ENCODE measurements at regions not wholly inside any gene's neighbourhood (a gene's known extent, or its start where the extent isn't known, plus 50 kb on each side); places are given as distances from the start of the nearest gene placed in this dataset.

DNA sequence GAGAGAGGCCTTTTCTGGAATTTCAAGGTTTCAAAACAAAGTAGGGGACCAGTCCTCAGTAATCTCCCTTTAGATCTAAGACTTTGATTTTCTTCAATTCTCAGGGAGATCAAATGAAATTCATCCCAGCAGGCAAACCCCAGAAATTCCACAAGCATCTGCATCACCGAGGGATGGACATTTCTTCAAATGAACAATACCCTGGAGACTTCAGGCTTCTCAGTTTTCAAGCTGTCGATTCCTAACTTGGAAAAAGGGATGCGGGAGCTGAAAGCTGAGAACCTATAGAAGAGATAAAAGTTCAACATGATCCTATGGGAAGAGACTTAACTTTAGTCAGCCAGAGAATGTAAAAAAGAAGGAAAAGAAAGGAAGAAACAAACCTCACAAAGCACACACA lies 296.9 kb upstream of the CDH5 start:
- no peaks in the 10 kb centered on the region for H3K36me3 Mint-ChIP-seq (ENCODE audit: low read depth)
- H3K4me3 ChIP-seq (ENCODE audit: low read length) = no peak overlapping the region
- no peaks in the 10 kb centered on the region for H3K4me1 ChIP-seq (ENCODE audit: control insufficient read depth, insufficient read depth, low read length)
- peaks cover 8% of the 10 kb centered on the region for H3K9me3 ChIP-seq (ENCODE audit: control insufficient read depth, low read length)
- peaks cover 4% of the 10 kb centered on the region for H3K4me1 Mint-ChIP-seq
- H3K27ac ChIP-seq (ENCODE audit: low read depth, low read length) = no peak overlapping the region
- peaks cover 2% of the 10 kb centered on the region for H3K27me3 Mint-ChIP-seq (ENCODE audit: insufficient read depth)
- no peaks in the 10 kb centered on the region for H3K36me3 ChIP-seq (ENCODE audit: control insufficient read depth, insufficient read depth, low read length)
- H3K9me3 Mint-ChIP-seq = no peaks in the 10 kb centered on the region
- H3K4me3 Mint-ChIP-seq = no peak overlapping the region
- 87% methylated on average over 3 of the region's 3 CpGs; no CpG with 5 or more reads in 1 of the 2 experiments for WGBS, 2 experiments (ENCODE audit: insufficient coverage in 1 of 2, insufficient read length in 1 of 2)
- no peaks in the 10 kb centered on the region for H3K27me3 ChIP-seq (ENCODE audit: control insufficient read depth, insufficient read depth, low read length, poor library complexity, severe bottlenecking)
- no peak for TF ChIP-seq CTCF (conservative IDR thresholded peaks at IDR 0.05)
- DNase-seq = no peak
- no peak overlapping the region for H3K9ac ChIP-seq (ENCODE audit: extremely low read depth, low read length, poor library complexity, severe bottlenecking)
- no peak overlapping the region for H3K27ac Mint-ChIP-seq

DNA sequence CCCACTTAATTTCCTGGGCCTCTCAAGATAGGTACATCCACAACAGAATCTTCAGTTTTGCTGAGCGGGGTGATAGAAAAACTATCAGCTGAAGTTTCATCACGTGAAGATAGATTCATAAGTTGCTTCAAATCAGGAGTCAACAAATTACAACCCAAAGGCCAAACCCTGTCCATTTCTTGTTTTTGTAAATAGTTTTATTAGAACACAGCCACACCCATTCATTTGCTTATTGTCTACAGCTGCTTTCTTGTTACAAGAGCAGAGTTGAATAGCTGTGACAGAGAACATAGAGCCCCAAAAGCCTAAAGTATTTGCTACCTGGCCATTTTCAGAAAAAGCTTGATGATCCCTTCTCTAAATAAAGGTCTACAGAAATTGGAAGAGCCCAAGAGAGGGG lies 300.1 kb upstream of the CDH5 start:
- no peak overlapping the region for H3K4me3 Mint-ChIP-seq
- H3K9me3 ChIP-seq (ENCODE audit: control insufficient read depth, low read length) = no peaks in the 10 kb centered on the region
- peaks cover 6% of the 10 kb centered on the region for H3K4me1 Mint-ChIP-seq
- no peak for TF ChIP-seq CTCF (conservative IDR thresholded peaks at IDR 0.05)
- H3K36me3 ChIP-seq (ENCODE audit: control insufficient read depth, insufficient read depth, low read length) = no peaks in the 10 kb centered on the region
- 94% methylated on average over 2 of the region's 2 CpGs; no CpG with 5 or more reads in 1 of the 2 experiments for WGBS, 2 experiments (ENCODE audit: insufficient coverage in 1 of 2, insufficient read length in 1 of 2)
- no peak overlapping the region for H3K27ac ChIP-seq (ENCODE audit: low read depth, low read length)
- no peaks in the 10 kb centered on the region for H3K27me3 ChIP-seq (ENCODE audit: control insufficient read depth, insufficient read depth, low read length, poor library complexity, severe bottlenecking)
- H3K27ac Mint-ChIP-seq = no peak overlapping the region
- no peak overlapping the region for H3K9ac ChIP-seq (ENCODE audit: extremely low read depth, low read length, poor library complexity, severe bottlenecking)
- peaks cover 2% of the 10 kb centered on the region for H3K27me3 Mint-ChIP-seq (ENCODE audit: insufficient read depth)
- H3K4me3 ChIP-seq (ENCODE audit: low read length) = no peak overlapping the region
- no peaks in the 10 kb centered on the region for H3K9me3 Mint-ChIP-seq
- no peaks in the 10 kb centered on the region for H3K36me3 Mint-ChIP-seq (ENCODE audit: low read depth)
- H3K4me1 ChIP-seq (ENCODE audit: control insufficient read depth, insufficient read depth, low read length) = no peaks in the 10 kb centered on the region
- DNase-seq = no peak

DNA sequence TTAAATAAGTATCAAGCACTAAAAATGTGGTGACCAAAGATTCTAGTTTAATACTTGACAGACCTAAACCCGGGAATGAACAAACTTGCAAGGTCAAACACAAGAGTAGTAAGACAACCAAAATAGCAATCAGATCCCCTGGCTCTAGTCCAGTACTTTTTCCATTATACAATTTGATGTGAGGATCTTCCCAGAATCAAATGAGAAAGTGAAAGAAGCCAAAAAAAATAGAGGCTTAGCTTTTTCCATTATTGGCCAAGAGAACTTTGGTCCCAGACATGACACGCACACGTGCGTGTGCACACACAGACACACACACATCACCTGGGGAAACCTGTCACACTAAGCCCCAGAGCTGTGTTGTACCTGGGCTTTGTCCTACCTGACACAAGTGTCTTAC lies 300.6 kb upstream of the CDH5 start:
- Histone ChIP-seq H3K27ac (ENCODE audit: low read depth, low read length) (no peak overlapping the region), H3K4me3 (ENCODE audit: low read length) (no peak overlapping the region), H3K36me3 (ENCODE audit: control insufficient read depth, insufficient read depth, low read length) (no peaks in the 10 kb centered on the region), H3K9me3 (ENCODE audit: control insufficient read depth, low read length) (no peaks in the 10 kb centered on the region), H3K9ac (ENCODE audit: extremely low read depth, low read length, poor library complexity, severe bottlenecking) (no peak overlapping the region), H3K27me3 (ENCODE audit: control insufficient read depth, insufficient read depth, low read length, poor library complexity, severe bottlenecking) (no peaks in the 10 kb centered on the region), H3K4me1 (ENCODE audit: control insufficient read depth, insufficient read depth, low read length) (no peaks in the 10 kb centered on the region)
- H3K27ac Mint-ChIP-seq = no peak overlapping the region
- H3K36me3 Mint-ChIP-seq (ENCODE audit: low read depth) = no peaks in the 10 kb centered on the region
- DNase-seq = no peak
- H3K27me3 Mint-ChIP-seq (ENCODE audit: insufficient read depth) = peaks cover 2% of the 10 kb centered on the region
- no peak for TF ChIP-seq CTCF (conservative IDR thresholded peaks at IDR 0.05)
- H3K4me3 Mint-ChIP-seq = no peak overlapping the region
- no peaks in the 10 kb centered on the region for H3K9me3 Mint-ChIP-seq
- peaks cover 6% of the 10 kb centered on the region for H3K4me1 Mint-ChIP-seq
- 97 to 100% methylated on average over 4 of the region's 4 CpGs for WGBS, 2 experiments (ENCODE audit: insufficient coverage in 1 of 2, insufficient read length in 1 of 2)

Measured in endodermal cell (in vitro differentiated cells).